SJCRH30 (cell line): ENCODE measurements at regions not wholly inside any gene's neighbourhood (a gene's known extent, or its start where the extent isn't known, plus 50 kb on each side); places are given as distances from the start of the nearest gene placed in this dataset.

Source experiments
- DNase-seq, 2 experiments: peaks; one replicate each; pipeline ENCODE4 v3.0.0-alpha.2; 2015 to 2020
- H3K27ac ChIP-seq: fragments of 250-450 bp; sonication (Bioruptor Pico); 2 replicates; pipeline ENCODE4 v1.5.1; 2020; ENCODE audit warnings: mild to moderate bottlenecking, moderate library complexity
- H3K27me3 ChIP-seq: fragments of 250-450 bp; sonication (Bioruptor Pico); 2 replicates; pipeline ENCODE4 v1.5.1; 2020; ENCODE audit warnings: mild to moderate bottlenecking, moderate library complexity
- H3K36me3 ChIP-seq: fragments of 250-450 bp; sonication (Bioruptor Pico); 2 replicates; pipeline ENCODE4 v1.5.1; 2020; ENCODE audit warnings: mild to moderate bottlenecking, moderate library complexity
- H3K4me1 ChIP-seq: fragments of 250-450 bp; sonication (Bioruptor Pico); 2 replicates; pipeline ENCODE4 v1.5.1; 2020; ENCODE audit warnings: mild to moderate bottlenecking, moderate library complexity
- H3K4me3 ChIP-seq: fragments of 250-450 bp; sonication (Bioruptor Pico); 2 replicates; pipeline ENCODE4 v1.5.1; 2020; ENCODE audit warnings: mild to moderate bottlenecking, moderate library complexity
- H3K9me3 ChIP-seq: fragments of 250-450 bp; sonication (Bioruptor Pico); replicated peaks from 2 replicates; pipeline ENCODE4 v1.5.1; 2020; ENCODE audit warnings: mild to moderate bottlenecking, moderate library complexity

- DNase-seq, result no peak
- Histone ChIP-seq H3K9me3 (no peaks in the 10 kb centered on the region), H3K4me1 (no peaks in the 10 kb centered on the region), H3K4me3 (no peak overlapping the region), H3K27me3 (no peaks in the 10 kb centered on the region), H3K36me3 (no peaks in the 10 kb centered on the region), H3K27ac (no peak overlapping the region)
These were observed 62.7 kb upstream of the BRINP3 start for GRCh38 chr1:190540366-190540765.

- Histone ChIP-seq H3K9me3 (no peaks in the 10 kb centered on the region), H3K27me3 (no peaks in the 10 kb centered on the region), H3K4me1 (no peaks in the 10 kb centered on the region), H3K27ac (no peak overlapping the region), H3K36me3 (no peaks in the 10 kb centered on the region), H3K4me3 (no peak overlapping the region)
- DNase-seq, result no peak
These were observed 74.0 kb upstream of the BRINP3 start for GRCh38 chr1:190551638-190552037.

- Histone ChIP-seq H3K4me3 (no peak overlapping the region), H3K27me3 (no peaks in the 10 kb centered on the region), H3K4me1 (no peaks in the 10 kb centered on the region), H3K9me3 (no peaks in the 10 kb centered on the region), H3K27ac (no peak overlapping the region), H3K36me3 (no peaks in the 10 kb centered on the region)
- no peak for DNase-seq
These were observed 82.6 kb upstream of the BRINP3 start for GRCh38 chr1:190560161-190560681.

DNA sequence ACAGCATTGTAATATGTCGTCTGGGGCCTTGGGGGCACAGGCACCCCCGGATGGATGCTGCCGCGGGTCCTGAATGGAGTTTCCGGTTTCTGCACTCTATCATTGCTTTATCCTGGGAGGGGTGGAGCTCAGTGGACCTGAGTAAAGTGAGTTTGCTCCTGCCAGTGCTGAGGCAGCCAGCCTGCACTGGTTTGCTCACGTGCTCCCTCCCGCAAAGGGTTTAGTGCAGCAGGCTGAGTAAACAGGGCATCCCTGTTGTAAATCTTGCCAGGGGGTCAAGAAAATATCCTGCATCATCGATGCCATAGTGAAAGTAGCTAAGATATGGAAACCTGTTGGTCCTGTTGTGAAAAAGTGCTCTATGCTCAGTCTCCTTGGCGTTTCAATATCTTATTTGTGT, 85.6 kb upstream of the BRINP3 start:
- H3K9me3 ChIP-seq, result no peaks in the 10 kb centered on the region
- no peak overlapping the region for H3K27ac ChIP-seq
- H3K4me3 ChIP-seq, result no peak overlapping the region
- H3K4me1 ChIP-seq, result no peaks in the 10 kb centered on the region
- DNase-seq, result no peak
- no peaks in the 10 kb centered on the region for H3K36me3 ChIP-seq
- no peaks in the 10 kb centered on the region for H3K27me3 ChIP-seq

GRCh38 chr1:190564117-190564516, 86.5 kb upstream of the BRINP3 start:
- H3K4me3 ChIP-seq, result no peak overlapping the region
- H3K4me1 ChIP-seq, result no peaks in the 10 kb centered on the region
- no peak overlapping the region for H3K27ac ChIP-seq
- no peaks in the 10 kb centered on the region for H3K36me3 ChIP-seq
- H3K27me3 ChIP-seq, result no peaks in the 10 kb centered on the region
- H3K9me3 ChIP-seq, result no peaks in the 10 kb centered on the region
- no peak for DNase-seq

DNA sequence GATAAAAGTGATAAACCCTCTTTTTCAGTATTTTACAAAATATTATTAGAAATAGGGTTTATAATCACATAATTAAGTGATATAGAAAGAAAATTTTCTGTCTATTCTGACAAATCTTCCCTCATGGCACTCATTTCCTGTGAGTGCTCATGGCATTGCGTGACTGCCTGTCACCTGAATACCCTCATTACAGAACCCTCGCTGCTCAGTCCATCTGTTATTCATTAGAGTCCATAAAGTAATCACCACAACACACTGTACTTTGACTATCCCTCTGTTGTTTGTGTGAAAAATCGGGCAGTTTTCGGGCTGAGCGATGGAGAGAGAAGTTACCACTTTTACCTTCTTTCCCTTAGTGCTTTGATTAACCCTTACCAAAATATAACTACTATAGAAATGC, 100.4 kb upstream of the BRINP3 start:
- H3K27ac ChIP-seq, result no peak overlapping the region
- H3K36me3 ChIP-seq, result no peaks in the 10 kb centered on the region

GRCh38 chr1:190578526-190578925, 100.9 kb upstream of the BRINP3 start:
- DNase-seq, result no peak
- no peaks in the 10 kb centered on the region for H3K9me3 ChIP-seq
- H3K4me1 ChIP-seq, result no peaks in the 10 kb centered on the region
- H3K27me3 ChIP-seq, result no peaks in the 10 kb centered on the region
- no peak overlapping the region for H3K27ac ChIP-seq
- H3K36me3 ChIP-seq, result no peaks in the 10 kb centered on the region
- H3K4me3 ChIP-seq, result no peak overlapping the region

More for the DNA sequence above, 100.4 kb upstream of the BRINP3 start:
- Histone ChIP-seq H3K27me3 (no peaks in the 10 kb centered on the region), H3K9me3 (no peaks in the 10 kb centered on the region), H3K4me3 (no peak overlapping the region), H3K4me1 (no peaks in the 10 kb centered on the region)
- DNase-seq, result no peak

DNA sequence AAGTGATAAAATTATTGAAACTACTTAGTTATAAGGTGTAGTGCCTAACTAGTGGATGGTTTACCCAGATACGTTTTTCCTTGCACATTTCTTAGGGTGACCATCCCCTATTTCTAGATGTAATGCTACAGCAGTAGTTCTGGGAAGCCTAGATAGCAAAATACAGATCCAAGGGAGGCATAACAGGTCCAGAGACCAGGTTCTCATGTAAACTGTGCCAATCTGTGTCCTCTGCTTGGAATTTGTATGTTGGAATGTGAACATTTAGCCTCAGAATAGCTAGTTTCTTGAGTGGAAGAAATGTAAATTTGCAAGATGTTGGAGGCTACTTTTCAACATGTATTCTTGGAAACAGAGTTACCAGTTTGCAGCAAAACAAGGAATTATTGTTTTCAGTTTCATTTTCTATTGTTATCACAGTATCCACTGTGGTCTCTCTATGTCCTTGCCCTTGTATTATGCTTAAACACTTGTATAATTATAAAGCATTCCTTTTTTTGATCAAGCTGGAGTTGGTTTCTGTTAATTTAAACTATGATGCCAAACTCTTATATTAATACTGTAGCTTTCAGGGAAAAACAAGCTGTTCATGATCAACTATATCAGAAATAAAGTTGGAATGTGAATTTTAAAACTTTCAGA, 102.0 kb upstream of the BRINP3 start:
- no peak overlapping the region for H3K4me3 ChIP-seq
- no peaks in the 10 kb centered on the region for H3K9me3 ChIP-seq
- H3K36me3 ChIP-seq, result no peaks in the 10 kb centered on the region
- H3K27ac ChIP-seq, result no peak overlapping the region
- no peaks in the 10 kb centered on the region for H3K4me1 ChIP-seq
- DNase-seq, result no peak
- H3K27me3 ChIP-seq, result no peaks in the 10 kb centered on the region

- H3K4me3 ChIP-seq, result no peak overlapping the region
- no peaks in the 10 kb centered on the region for H3K36me3 ChIP-seq
- H3K9me3 ChIP-seq, result no peaks in the 10 kb centered on the region
- H3K27me3 ChIP-seq, result no peaks in the 10 kb centered on the region
- H3K27ac ChIP-seq, result no peak overlapping the region
- H3K4me1 ChIP-seq, result no peaks in the 10 kb centered on the region
- no peak for DNase-seq
These were observed 106.2 kb upstream of the BRINP3 start for GRCh38 chr1:190583862-190584261.

DNA sequence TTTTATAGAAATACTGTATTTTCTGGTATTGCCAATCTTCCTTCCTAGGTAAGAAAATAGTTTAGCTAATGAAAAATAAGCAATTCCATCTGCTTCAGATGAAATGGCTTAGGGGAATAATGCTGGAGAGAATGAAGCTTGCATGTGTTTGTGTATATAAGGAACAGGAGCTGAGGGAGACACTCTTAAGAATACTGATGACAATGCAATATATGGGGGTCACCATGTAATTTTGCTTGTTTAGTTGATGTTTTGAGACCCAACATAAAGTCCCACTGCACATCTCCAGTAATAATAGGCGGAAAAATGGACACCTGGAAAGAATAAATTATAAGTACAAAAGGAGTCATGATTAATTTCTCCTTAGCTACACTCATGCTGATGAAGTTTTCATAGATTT, 110.8 kb upstream of the BRINP3 start:
- H3K36me3 ChIP-seq, result no peaks in the 10 kb centered on the region
- no peak overlapping the region for H3K4me3 ChIP-seq
- H3K9me3 ChIP-seq, result no peaks in the 10 kb centered on the region
- no peaks in the 10 kb centered on the region for H3K27me3 ChIP-seq
- no peak for DNase-seq
- no peak overlapping the region for H3K27ac ChIP-seq
- H3K4me1 ChIP-seq, result no peaks in the 10 kb centered on the region

- H3K4me3 ChIP-seq, result no peak overlapping the region
- H3K27me3 ChIP-seq, result no peaks in the 10 kb centered on the region
- no peak overlapping the region for H3K27ac ChIP-seq
- H3K4me1 ChIP-seq, result no peaks in the 10 kb centered on the region
- DNase-seq, result no peak
- H3K36me3 ChIP-seq, result no peaks in the 10 kb centered on the region
- H3K9me3 ChIP-seq, result no peaks in the 10 kb centered on the region
These were observed 117.8 kb upstream of the BRINP3 start for GRCh38 chr1:190595438-190595837.

DNA sequence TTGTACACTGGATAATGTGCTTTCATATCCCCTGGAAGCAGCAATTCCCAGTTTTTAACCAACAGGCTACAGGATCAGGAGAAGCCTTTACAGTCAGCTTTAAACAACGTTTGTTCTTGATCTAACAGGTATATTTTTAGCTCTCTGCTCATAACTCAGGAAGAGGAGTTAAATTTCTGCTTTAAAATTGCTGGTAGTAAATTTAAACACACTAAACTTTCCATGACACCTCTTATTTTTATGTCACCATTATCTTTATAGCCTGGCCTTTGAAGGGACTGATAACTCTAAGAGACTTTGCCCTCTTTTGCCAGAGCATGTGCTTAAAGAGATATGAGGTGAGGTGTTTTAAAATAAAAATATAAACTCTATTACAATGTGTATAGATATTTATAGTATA, 119.6 kb upstream of the BRINP3 start:
- no peak for DNase-seq
- Histone ChIP-seq H3K4me3 (no peak overlapping the region), H3K27me3 (no peaks in the 10 kb centered on the region), H3K36me3 (no peaks in the 10 kb centered on the region), H3K27ac (no peak overlapping the region), H3K9me3 (no peaks in the 10 kb centered on the region), H3K4me1 (no peaks in the 10 kb centered on the region)

GRCh38 chr1:190599670-190600069, 122.0 kb upstream of the BRINP3 start:
- no peak overlapping the region for H3K4me3 ChIP-seq
- no peaks in the 10 kb centered on the region for H3K36me3 ChIP-seq
- H3K27me3 ChIP-seq, result no peaks in the 10 kb centered on the region
- no peaks in the 10 kb centered on the region for H3K4me1 ChIP-seq
- DNase-seq, result no peak
- H3K27ac ChIP-seq, result no peak overlapping the region
- H3K9me3 ChIP-seq, result no peaks in the 10 kb centered on the region

DNA sequence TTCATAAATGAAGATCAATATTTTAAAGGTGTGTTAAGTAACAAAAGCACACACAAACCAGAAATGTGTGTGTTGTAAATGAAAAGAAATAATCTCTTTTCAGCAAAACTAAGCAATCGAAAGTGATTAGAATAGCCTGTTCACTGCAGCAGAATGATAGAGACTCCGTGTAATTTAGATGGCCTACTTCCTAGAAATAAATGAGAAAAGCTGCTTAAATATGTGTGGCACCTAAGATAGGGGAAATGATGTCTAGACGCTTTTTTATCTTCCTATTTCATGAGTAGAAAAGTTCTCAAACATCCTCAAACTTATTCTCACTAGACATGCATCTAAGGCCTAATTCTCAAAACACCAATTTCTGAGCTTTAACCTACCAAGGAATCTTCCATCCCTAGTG, 124.7 kb upstream of the BRINP3 start:
- Histone ChIP-seq H3K9me3 (no peaks in the 10 kb centered on the region), H3K27me3 (no peaks in the 10 kb centered on the region), H3K4me1 (no peaks in the 10 kb centered on the region; the same call in 1 of the 2 replicates), H3K4me3 (no peak overlapping the region), H3K27ac (no peak overlapping the region), H3K36me3 (no peaks in the 10 kb centered on the region)
- no peak for DNase-seq

DNA sequence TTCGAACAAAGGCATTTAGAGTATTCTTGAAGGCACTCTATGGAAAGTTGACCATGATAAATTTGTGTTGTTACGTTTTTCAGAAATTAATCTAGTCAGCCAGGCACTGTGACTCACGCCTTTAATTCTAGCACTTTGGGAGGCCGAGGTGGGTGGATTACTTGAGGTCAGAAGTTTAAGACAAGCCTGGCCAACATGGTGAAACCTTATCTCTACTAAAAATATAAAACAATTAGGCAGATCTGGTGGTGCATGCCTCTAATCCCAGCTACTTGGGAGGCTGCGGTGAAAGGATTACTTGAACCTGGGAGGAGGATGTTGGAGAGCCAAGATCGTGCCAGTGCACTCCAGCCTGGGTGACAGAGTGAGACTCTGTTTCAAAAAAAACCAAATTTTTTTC, 130.6 kb upstream of the BRINP3 start:
- peaks cover 13% of the 10 kb centered on the region for H3K4me1 ChIP-seq
- no peak overlapping the region for H3K4me3 ChIP-seq
- peak; percentile 74 to 82 for DNase-seq
- no peaks in the 10 kb centered on the region for H3K27me3 ChIP-seq
- no peaks in the 10 kb centered on the region for H3K36me3 ChIP-seq
- H3K27ac ChIP-seq, result peak overlapping the region; percentile 43; the same call in 1 of the 2 replicates
- no peaks in the 10 kb centered on the region for H3K9me3 ChIP-seq

GRCh38 chr1:190615818-190616217, 138.2 kb upstream of the BRINP3 start:
- H3K27ac ChIP-seq, result no peak overlapping the region

More at GRCh38 chr1:190615818-190616217, 138.2 kb upstream of the BRINP3 start:
- no peak overlapping the region for H3K4me3 ChIP-seq
- no peaks in the 10 kb centered on the region for H3K9me3 ChIP-seq
- H3K27me3 ChIP-seq, result no peaks in the 10 kb centered on the region
- no peaks in the 10 kb centered on the region for H3K36me3 ChIP-seq
- H3K4me1 ChIP-seq, result no peaks in the 10 kb centered on the region
- no peak for DNase-seq
